HTR-8/SVneo (cell line): ENCODE measurements at regions not wholly inside any gene's neighbourhood (a gene's known extent, or its start where the extent isn't known, plus 50 kb on each side); places are given as distances from the start of the nearest gene placed in this dataset.
"Not testable (repeated sequence)": the region's sequence is repeated elsewhere in the genome, so short reads cannot be mapped to it uniquely, and the experiment has no call there.

Experiments
- DNase-seq: peaks from one replicate; pipeline ENCODE4 v3.0.0; 2011; ENCODE audit warnings: low spot score, mixed read lengths; ENCODE audit not compliant: insufficient read length
- FAIRE-seq: peaks from 2 replicates; lab custom pipeline; 2011; peaks lifted over from hg19 to GRCh38; lab: Jason Lieb, UNC

- DNase-seq: no peak
Measured at GRCh38 chr4:188282471-188283232, 143.4 kb downstream of the TRIML1 start.

GRCh38 chr4:188287169-188287894, 148.1 kb downstream of the TRIML1 start:
- DNase-seq (no peak), FAIRE-seq (no peak)

More at GRCh38 chr4:188282471-188283232, 143.4 kb downstream of the TRIML1 start:
- FAIRE-seq: no peak

- FAIRE-seq (no peak), DNase-seq (no peak)
Measured at GRCh38 chr4:188289531-188290125, 150.4 kb downstream of the TRIML1 start.

GRCh38 chr4:188295899-188296298, 156.7 kb downstream of the TRIML1 start:
- FAIRE-seq: no peak
- DNase-seq: no peak

- no peak for DNase-seq
- FAIRE-seq: no peak
Measured at GRCh38 chr4:188296331-188296730, 157.1 kb downstream of the TRIML1 start.

GRCh38 chr4:188297873-188298272, 158.6 kb downstream of the TRIML1 start:
- DNase-seq (no peak), FAIRE-seq (no peak)

- no peak for DNase-seq
- no peak for FAIRE-seq
Measured at GRCh38 chr4:188299161-188299560, 159.9 kb downstream of the TRIML1 start.

GRCh38 chr4:188300385-188300784, 161.1 kb downstream of the TRIML1 start:
- FAIRE-seq (no peak), DNase-seq (no peak)

- DNase-seq: no peak
- FAIRE-seq: no peak
Measured at GRCh38 chr4:188305690-188306089, 166.4 kb downstream of the TRIML1 start.

GRCh38 chr4:188307591-188307990, 168.3 kb downstream of the TRIML1 start:
- FAIRE-seq: no peak

GRCh38 chr4:188308142-188308541, 168.9 kb downstream of the TRIML1 start:
- FAIRE-seq (no peak), DNase-seq (no peak)

More at GRCh38 chr4:188307591-188307990, 168.3 kb downstream of the TRIML1 start:
- DNase-seq: no peak

GRCh38 chr4:188316391-188316790, 177.2 kb downstream of the TRIML1 start:
- FAIRE-seq: no peak
- no peak for DNase-seq

GRCh38 chr4:188328966-188329365, 189.7 kb downstream of the TRIML1 start:
- no peak for DNase-seq
- no peak for FAIRE-seq

GRCh38 chr4:188329521-188329920, 190.3 kb downstream of the TRIML1 start:
- DNase-seq (no peak), FAIRE-seq (no peak)

GRCh38 chr4:188332265-188332664, 193.0 kb downstream of the TRIML1 start:
- DNase-seq (no peak), FAIRE-seq (no peak)

GRCh38 chr4:188336891-188337290, 197.7 kb downstream of the TRIML1 start:
- FAIRE-seq (no peak), DNase-seq (no peak)

GRCh38 chr4:188341428-188341827, 202.2 kb downstream of the TRIML1 start:
- no peak for FAIRE-seq
- no peak for DNase-seq

- DNase-seq: no peak
- no peak for FAIRE-seq
Measured at GRCh38 chr4:188346171-188346809, 207.0 kb downstream of the TRIML1 start.

- DNase-seq (no peak), FAIRE-seq (no peak)
Measured at GRCh38 chr4:188347339-188347738, 208.1 kb downstream of the TRIML1 start.

- not testable (repeated sequence) for FAIRE-seq, DNase-seq
Measured at GRCh38 chr4:188349569-188349968, 210.3 kb downstream of the TRIML1 start.

- FAIRE-seq (no peak), DNase-seq (no peak)
Measured at GRCh38 chr4:188363196-188363595, 224.0 kb downstream of the TRIML1 start.
